GM21526 (cell line): ENCODE measurements at regions not wholly inside any gene's neighbourhood (a gene's known extent, or its start where the extent isn't known, plus 50 kb on each side); places are given as distances from the start of the nearest gene placed in this dataset.

Source experiments
- ATAC-seq: cut with Tn5 transposase; IDR thresholded peaks from one replicate; pipeline ENCODE4 v1.9.1; 2021; ENCODE audit warnings: moderate library complexity; ENCODE audit not compliant: unreplicated experiment, low FRiP score

- no peak for ATAC-seq
Measured at GRCh38 chr2:176658708-176659107, 389.5 kb downstream of the MTX2 start.

- no peak for ATAC-seq
Measured at GRCh38 chr2:176662753-176663152, 393.5 kb downstream of the MTX2 start.

GRCh38 chr2:176664478-176664877 is 395.2 kb downstream of the MTX2 start:
- no peak for ATAC-seq

GRCh38 chr2:176665086-176665485 is 395.8 kb downstream of the MTX2 start:
- ATAC-seq, result no peak

- ATAC-seq, result no peak
Measured at GRCh38 chr2:176668912-176669311, 399.7 kb downstream of the MTX2 start.

- no peak for ATAC-seq
Measured at GRCh38 chr2:176669398-176670174, 400.3 kb downstream of the MTX2 start.

GRCh38 chr2:176675271-176675949 is 406.2 kb downstream of the MTX2 start:
- no peak for ATAC-seq

- no peak for ATAC-seq
Measured at GRCh38 chr2:176677746-176678265, 408.6 kb downstream of the MTX2 start.

- no peak for ATAC-seq
Measured at GRCh38 chr2:176678571-176678970, 409.3 kb downstream of the MTX2 start.

- no peak for ATAC-seq
Measured at GRCh38 chr2:176679061-176679669, 409.9 kb downstream of the MTX2 start.

GRCh38 chr2:176680916-176681516 is 411.8 kb downstream of the MTX2 start:
- ATAC-seq, result no peak

- ATAC-seq, result no peak
Measured at GRCh38 chr2:176681584-176682115, 412.4 kb downstream of the MTX2 start.

- ATAC-seq, result no peak
Measured at GRCh38 chr2:176682278-176682677, 413.0 kb downstream of the MTX2 start.

GRCh38 chr2:176683618-176684111 is 414.4 kb downstream of the MTX2 start:
- no peak for ATAC-seq

- no peak for ATAC-seq
Measured at GRCh38 chr2:176685908-176686307, 416.7 kb downstream of the MTX2 start.

- no peak for ATAC-seq
Measured at GRCh38 chr2:176686328-176686727, 417.1 kb downstream of the MTX2 start.

- no peak for ATAC-seq
Measured at GRCh38 chr2:176687342-176687741, 418.1 kb downstream of the MTX2 start.

- ATAC-seq, result no peak
Measured at GRCh38 chr2:176687944-176688343, 418.7 kb downstream of the MTX2 start.

- no peak for ATAC-seq
Measured at GRCh38 chr2:176689711-176690110, 420.5 kb downstream of the MTX2 start.

GRCh38 chr2:176691471-176691870 is 422.2 kb downstream of the MTX2 start:
- ATAC-seq, result no peak

- no peak for ATAC-seq
Measured at GRCh38 chr2:176692533-176692932, 423.3 kb downstream of the MTX2 start.
